Astrocyte (in vitro differentiated cells and primary cell): ENCODE measurements at regions not wholly inside any gene's neighbourhood (a gene's known extent, or its start where the extent isn't known, plus 50 kb on each side); places are given as distances from the start of the nearest gene placed in this dataset.

ENCODE experiments used
- DNase-seq: peaks from one replicate; pipeline ENCODE4 v3.0.0-alpha.2; 2010; ENCODE audit warnings: low read depth
- FAIRE-seq: peaks from 2 replicates; lab custom pipeline; 2011; peaks lifted over from hg19 to GRCh38; lab: Jason Lieb, UNC
- H2AFZ ChIP-seq: 2 replicates; pipeline ENCODE4 v1.6.0; 2012; ENCODE audit warnings: low read depth, low read length, inconsistent platforms
- H3K27ac ChIP-seq: 2 replicates; pipeline ENCODE4 v1.5.1; 2011; ENCODE audit warnings: low read depth, low read length, inconsistent platforms
- H3K27me3 ChIP-seq: 2 replicates; pipeline ENCODE4 v1.6.0; 2011; ENCODE audit warnings: low read length, inconsistent platforms; ENCODE audit not compliant: insufficient read depth
- H3K36me3 ChIP-seq: 2 replicates; pipeline ENCODE4 v1.5.1; 2011; ENCODE audit warnings: low read length, inconsistent platforms; ENCODE audit not compliant: insufficient read depth
- H3K4me1 ChIP-seq: 2 replicates; pipeline ENCODE4 v1.5.1; 2011; ENCODE audit warnings: low read length, inconsistent platforms; ENCODE audit not compliant: insufficient read depth
- H3K4me2 ChIP-seq: 2 replicates; pipeline ENCODE4 v1.6.0; 2012; ENCODE audit warnings: low read length, inconsistent platforms
- H3K4me3 ChIP-seq: 2 replicates; pipeline ENCODE4 v1.5.1; 2011; ENCODE audit warnings: low read depth, mild to moderate bottlenecking, low read length, inconsistent platforms; ENCODE audit not compliant: insufficient read depth
- H3K79me2 ChIP-seq: 2 replicates; pipeline ENCODE4 v1.6.0; 2012; ENCODE audit warnings: mild to moderate bottlenecking, low read length, inconsistent platforms; ENCODE audit not compliant: insufficient read depth
- H3K9ac ChIP-seq: 2 replicates; pipeline ENCODE4 v1.6.0; 2012; ENCODE audit warnings: mild to moderate bottlenecking, low read length, inconsistent platforms
- H3K9me3 ChIP-seq: 2 replicates; pipeline ENCODE4 v1.5.1; 2012; ENCODE audit warnings: low read depth, mild to moderate bottlenecking, low read length, inconsistent platforms; ENCODE audit not compliant: insufficient read depth
- H4K20me1 ChIP-seq: 2 replicates; pipeline ENCODE4 v1.6.0; 2012; ENCODE audit warnings: low read length, inconsistent platforms; ENCODE audit not compliant: insufficient read depth
- H3K27ac Mint-ChIP-seq: one replicate; pipeline ENCODE4 v1.8.0; 2021; ENCODE audit warnings: mild to moderate bottlenecking, mixed read lengths; ENCODE audit not compliant: unreplicated experiment
- H3K27me3 Mint-ChIP-seq: one replicate; pipeline ENCODE4 v1.8.0; 2021; ENCODE audit warnings: low read depth, mixed read lengths; ENCODE audit not compliant: unreplicated experiment
- H3K36me3 Mint-ChIP-seq: one replicate; pipeline ENCODE4 v1.8.0; 2021; ENCODE audit warnings: low read depth, mixed read lengths; ENCODE audit not compliant: unreplicated experiment
- H3K4me1 Mint-ChIP-seq: one replicate; pipeline ENCODE4 v1.8.0; 2021; ENCODE audit warnings: low read depth, mixed read lengths; ENCODE audit not compliant: unreplicated experiment
- H3K4me3 Mint-ChIP-seq: one replicate; pipeline ENCODE4 v1.8.0; 2021; ENCODE audit warnings: mild to moderate bottlenecking, moderate library complexity, mixed read lengths; ENCODE audit not compliant: unreplicated experiment
- H3K9me3 Mint-ChIP-seq: one replicate; pipeline ENCODE4 v1.8.0; 2021; ENCODE audit warnings: mild to moderate bottlenecking, mixed read lengths; ENCODE audit not compliant: unreplicated experiment
- CTCF ChIP-seq: IDR thresholded peaks from 2 replicates; pipeline ENCODE4 v1.5.1; 2011; ENCODE audit warnings: low read depth, mild to moderate bottlenecking, inconsistent platforms, low read length, moderate library complexity; ENCODE audit not compliant: insufficient read depth
- EZH2 ChIP-seq: IDR thresholded peaks from 2 replicates; pipeline ENCODE4 v1.6.1; 2012; ENCODE audit warnings: mild to moderate bottlenecking, low read length, inconsistent platforms; ENCODE audit not compliant: insufficient read depth

GRCh38 chr2:16402891-16403290 lies 262.7 kb downstream of the CYRIA start:
- no peaks in the 10 kb centered on the region for H4K20me1 ChIP-seq
- Mint-ChIP-seq H3K4me1 (peaks cover 2% of the 10 kb centered on the region), H3K4me3 (no peak overlapping the region), H3K9me3 (no peaks in the 10 kb centered on the region), H3K36me3 (no peaks in the 10 kb centered on the region), H3K27ac (no peak overlapping the region), H3K27me3 (peaks cover 17% of the 10 kb centered on the region)
- FAIRE-seq (no peak), DNase-seq (no peak)
- no peak overlapping the region for H3K4me2 ChIP-seq
- TF ChIP-seq CTCF (no peak), EZH2 (no peak)
- no peaks in the 10 kb centered on the region for H3K36me3 ChIP-seq
- no peak overlapping the region for H2AFZ ChIP-seq
- H3K9ac ChIP-seq = no peak overlapping the region
- H3K27ac ChIP-seq = no peak overlapping the region
- H3K79me2 ChIP-seq = no peaks in the 10 kb centered on the region
- H3K27me3 ChIP-seq = no peaks in the 10 kb centered on the region
- H3K4me1 ChIP-seq = no peaks in the 10 kb centered on the region
- no peak overlapping the region for H3K4me3 ChIP-seq
- no peaks in the 10 kb centered on the region for H3K9me3 ChIP-seq

GRCh38 chr2:16401761-16402300 lies 263.8 kb downstream of the CYRIA start:
- no peaks in the 10 kb centered on the region for H3K4me1 ChIP-seq
- no peak overlapping the region for H3K4me2 ChIP-seq
- H3K27me3 Mint-ChIP-seq = peaks cover 17% of the 10 kb centered on the region
- H4K20me1 ChIP-seq = no peaks in the 10 kb centered on the region
- no peaks in the 10 kb centered on the region for H3K36me3 Mint-ChIP-seq
- no peaks in the 10 kb centered on the region for H3K36me3 ChIP-seq
- no peaks in the 10 kb centered on the region for H3K9me3 ChIP-seq
- no peak overlapping the region for H2AFZ ChIP-seq
- H3K79me2 ChIP-seq = no peaks in the 10 kb centered on the region
- no peaks in the 10 kb centered on the region for H3K27me3 ChIP-seq
- H3K9me3 Mint-ChIP-seq = no peaks in the 10 kb centered on the region
- no peak overlapping the region for H3K4me3 Mint-ChIP-seq
- TF ChIP-seq CTCF (no peak), EZH2 (no peak)
- H3K27ac ChIP-seq = no peak overlapping the region
- H3K9ac ChIP-seq = no peak overlapping the region
- H3K27ac Mint-ChIP-seq = no peak overlapping the region
- no peak for FAIRE-seq
- H3K4me1 Mint-ChIP-seq = peaks cover 2% of the 10 kb centered on the region
- DNase-seq = no peak
- no peak overlapping the region for H3K4me3 ChIP-seq

- peaks cover 17% of the 10 kb centered on the region for H3K27me3 Mint-ChIP-seq
- Histone ChIP-seq H3K9me3 (no peaks in the 10 kb centered on the region), H3K27me3 (no peaks in the 10 kb centered on the region), H4K20me1 (no peaks in the 10 kb centered on the region), H3K4me1 (no peaks in the 10 kb centered on the region), H3K4me3 (no peak overlapping the region), H3K36me3 (no peaks in the 10 kb centered on the region), H3K9ac (no peak overlapping the region), H3K79me2 (no peaks in the 10 kb centered on the region), H2AFZ (no peak overlapping the region), H3K27ac (no peak overlapping the region), H3K4me2 (no peak overlapping the region)
- H3K4me1 Mint-ChIP-seq = peaks cover 2% of the 10 kb centered on the region
- H3K27ac Mint-ChIP-seq = no peak overlapping the region
- no peak for TF ChIP-seq EZH2
- no peak for TF ChIP-seq CTCF
- no peaks in the 10 kb centered on the region for H3K9me3 Mint-ChIP-seq
- H3K4me3 Mint-ChIP-seq = no peak overlapping the region
- no peak for FAIRE-seq
- no peaks in the 10 kb centered on the region for H3K36me3 Mint-ChIP-seq
- no peak for DNase-seq
Observed at GRCh38 chr2:16400127-16400623, 265.5 kb downstream of the CYRIA start.
